ENCODE measurements at regions not wholly inside any gene's neighbourhood (a gene's known extent, or its start where the extent isn't known, plus 50 kb on each side); places are given as distances from the start of the nearest gene placed in this dataset.

GRCh38 chr1:239547987-239548386 lies 161.6 kb downstream of the CHRM3 start:
- no peak for ATAC-seq
- no peaks in the 10 kb centered on the region for H3F3A ChIP-seq (ENCODE audit: low read length, unreplicated experiment)

GRCh38 chr1:239550178-239550577 lies 163.8 kb downstream of the CHRM3 start:
- no TSS peak for BruUV-seq (replicated peaks)
- Histone ChIP-seq H3K36me3 (ENCODE audit: low read depth, low read length) (no peaks in the 10 kb centered on the region), H2AFZ (ENCODE audit: low read length) (no peak overlapping the region), H4K20me1 (ENCODE audit: low read length) (no peaks in the 10 kb centered on the region), H3K4me1 (ENCODE audit: insufficient read depth, low read length) (no peaks in the 10 kb centered on the region), H3K27ac (ENCODE audit: low read length) (no peak overlapping the region), H3F3A (ENCODE audit: low read length, unreplicated experiment) (no peaks in the 10 kb centered on the region), H3K9me2 (replicated peaks; ENCODE audit: low read length) (no peaks in the 10 kb centered on the region), H3K9ac (ENCODE audit: low read length) (no peak overlapping the region), H3K79me2 (ENCODE audit: low read length) (no peaks in the 10 kb centered on the region), H3K9me3 (ENCODE audit: low read length) (no peaks in the 10 kb centered on the region), H3K27me3 (ENCODE audit: low read length) (no peaks in the 10 kb centered on the region), H3K4me2 (ENCODE audit: low read length) (no peak overlapping the region), H3K4me3 (ENCODE audit: low read length) (no peak overlapping the region)
- ChIA-PET POLR2A (ENCODE audit: unreplicated experiment) (no interaction called here), CTCF (interaction anchor here (0.7 kb wide), 1 partner anchor 48 kb away, joined by 3 read pairs; no protein-coding TSS in a partner anchor)
- DNase-seq (no peak), ATAC-seq (no peak)
- TF ChIP-seq CTCF (conservative IDR thresholded peaks at IDR 0.05; ENCODE audit: low read depth, low read length) (no peak), EZH2 (IDR thresholded peaks at IDR 0.05; ENCODE audit: low read length, unreplicated experiment) (no peak), EZH2phosphoT487 (IDR thresholded peaks at IDR 0.05; ENCODE audit: borderline replicate concordance, low read length) (no peak)
- intact Hi-C loops (cut with micrococcal nuclease) = loop anchor here (10.0 kb wide), 1 partner anchor 345 kb away; no protein-coding TSS in a partner anchor

More at GRCh38 chr1:239547987-239548386, 161.6 kb downstream of the CHRM3 start:
- Histone ChIP-seq H3K9me3 (ENCODE audit: low read length) (no peaks in the 10 kb centered on the region), H3K36me3 (ENCODE audit: low read depth, low read length) (no peaks in the 10 kb centered on the region), H3K4me3 (ENCODE audit: low read length) (no peak overlapping the region), H3K4me2 (ENCODE audit: low read length) (no peak overlapping the region), H3K9me2 (replicated peaks; ENCODE audit: low read length) (no peaks in the 10 kb centered on the region), H2AFZ (ENCODE audit: low read length) (no peak overlapping the region), H3K79me2 (ENCODE audit: low read length) (no peaks in the 10 kb centered on the region), H3K27me3 (ENCODE audit: low read length) (no peaks in the 10 kb centered on the region), H4K20me1 (ENCODE audit: low read length) (no peaks in the 10 kb centered on the region), H3K9ac (ENCODE audit: low read length) (no peak overlapping the region), H3K4me1 (ENCODE audit: insufficient read depth, low read length) (no peaks in the 10 kb centered on the region), H3K27ac (ENCODE audit: low read length) (no peak overlapping the region)
- POLR2A ChIA-PET (ENCODE audit: unreplicated experiment) = no interaction called here
- no TSS peak for BruUV-seq (replicated peaks)
- TF ChIP-seq EZH2phosphoT487 (IDR thresholded peaks at IDR 0.05; ENCODE audit: borderline replicate concordance, low read length) = no peak
- TF ChIP-seq CTCF (conservative IDR thresholded peaks at IDR 0.05; ENCODE audit: low read depth, low read length) = no peak
- no peak for TF ChIP-seq EZH2 (IDR thresholded peaks at IDR 0.05; ENCODE audit: low read length, unreplicated experiment)
- no peak for DNase-seq
- intact Hi-C loops (cut with micrococcal nuclease) = no loop called here
- CTCF ChIA-PET = no interaction called here

- BruUV-seq (replicated peaks) = no TSS peak
- CTCF ChIA-PET = no interaction called here
- no peak for ATAC-seq
Observed at GRCh38 chr1:239555350-239555749, 169.0 kb downstream of the CHRM3 start.

More at GRCh38 chr1:239555350-239555749, 169.0 kb downstream of the CHRM3 start:
- Histone ChIP-seq H2AFZ (ENCODE audit: low read length) (no peak overlapping the region), H3F3A (ENCODE audit: low read length, unreplicated experiment) (peaks cover 11% of the 10 kb centered on the region), H3K27ac (ENCODE audit: low read length) (no peak overlapping the region), H4K20me1 (ENCODE audit: low read length) (no peaks in the 10 kb centered on the region), H3K79me2 (ENCODE audit: low read length) (no peaks in the 10 kb centered on the region), H3K36me3 (ENCODE audit: low read depth, low read length) (no peaks in the 10 kb centered on the region), H3K27me3 (ENCODE audit: low read length) (no peaks in the 10 kb centered on the region), H3K4me1 (ENCODE audit: insufficient read depth, low read length) (peaks cover 22% of the 10 kb centered on the region), H3K4me2 (ENCODE audit: low read length) (no peak overlapping the region), H3K9me2 (replicated peaks; ENCODE audit: low read length) (no peaks in the 10 kb centered on the region), H3K9me3 (ENCODE audit: low read length) (no peaks in the 10 kb centered on the region), H3K4me3 (ENCODE audit: low read length) (no peak overlapping the region), H3K9ac (ENCODE audit: low read length) (no peak overlapping the region)
- POLR2A ChIA-PET (ENCODE audit: unreplicated experiment) = no interaction called here
- DNase-seq = no peak
- TF ChIP-seq EZH2phosphoT487 (IDR thresholded peaks at IDR 0.05; ENCODE audit: borderline replicate concordance, low read length) (no peak), CTCF (conservative IDR thresholded peaks at IDR 0.05; ENCODE audit: low read depth, low read length) (no peak), EZH2 (IDR thresholded peaks at IDR 0.05; ENCODE audit: low read length, unreplicated experiment) (no peak)
- intact Hi-C loops (cut with micrococcal nuclease) = loop anchor here (5.0 to 10.0 kb wide), 5 partner anchors 47 to 339 kb away; no protein-coding TSS in a partner anchor

Measured in PC-3 (cell line).